GM18909 (cell line): ENCODE measurements at regions not wholly inside any gene's neighbourhood (a gene's known extent, or its start where the extent isn't known, plus 50 kb on each side); places are given as distances from the start of the nearest gene placed in this dataset.

Experiments used
- ATAC-seq: cut with Tn5 transposase; IDR thresholded peaks from one replicate; pipeline ENCODE4 v1.9.1; 2021; ENCODE audit warnings: mild to moderate bottlenecking; ENCODE audit not compliant: unreplicated experiment, poor library complexity

- no peak for ATAC-seq
Measured at GRCh38 chr15:100780208-100780800, 99.3 kb upstream of the ALDH1A3 start.

GRCh38 chr15:100781061-100781960, 98.3 kb upstream of the ALDH1A3 start:
- no peak for ATAC-seq

- no peak for ATAC-seq
Measured at GRCh38 chr15:100781961-100782530, 97.6 kb upstream of the ALDH1A3 start.

- ATAC-seq = no peak
Measured at GRCh38 chr15:100783291-100783690, 96.3 kb upstream of the ALDH1A3 start.

GRCh38 chr15:100783760-100784492, 95.7 kb upstream of the ALDH1A3 start:
- no peak for ATAC-seq

GRCh38 chr15:100784493-100785180, 95.0 kb upstream of the ALDH1A3 start:
- no peak for ATAC-seq

- ATAC-seq = no peak
Measured at GRCh38 chr15:100785181-100786138, 94.2 kb upstream of the ALDH1A3 start.

- no peak for ATAC-seq
Measured at GRCh38 chr15:100786139-100786531, 93.5 kb upstream of the ALDH1A3 start.

- no peak for ATAC-seq
Measured at GRCh38 chr15:100786901-100787566, 92.6 kb upstream of the ALDH1A3 start.

GRCh38 chr15:100787567-100788417, 91.8 kb upstream of the ALDH1A3 start:
- ATAC-seq = no peak

GRCh38 chr15:100788418-100789105, 91.1 kb upstream of the ALDH1A3 start:
- no peak for ATAC-seq

GRCh38 chr15:100790786-100791265, 88.8 kb upstream of the ALDH1A3 start:
- ATAC-seq = no peak

GRCh38 chr15:100794008-100794407, 85.6 kb upstream of the ALDH1A3 start:
- no peak for ATAC-seq

GRCh38 chr15:100801256-100801900, 78.3 kb upstream of the ALDH1A3 start:
- ATAC-seq = no peak

GRCh38 chr15:100802421-100803170, 77.0 kb upstream of the ALDH1A3 start:
- no peak for ATAC-seq

GRCh38 chr15:100803171-100803440, 76.5 kb upstream of the ALDH1A3 start:
- no peak for ATAC-seq
